B cell (primary cell): ENCODE measurements at regions not wholly inside any gene's neighbourhood (a gene's known extent, or its start where the extent isn't known, plus 50 kb on each side); places are given as distances from the start of the nearest gene placed in this dataset.

Experiments
- ATAC-seq: fragments of 200-7000 bp; cut with Tn5 transposase; one replicate; pipeline ENCODE4 v1.10.0; 2021; ENCODE audit warnings: low read depth, mild to moderate bottlenecking, moderate number of reproducible peaks, moderate library complexity
- CTCF ChIA-PET: fragments of 350-600 bp; sonication (Branson Sonifier 250); formaldehyde crosslinking; loops from one replicate; lab custom pipeline; 2021; ENCODE audit warnings: antibody characterized with exemption, inconsistent platforms; lab: Charles Lee
- POLR2A ChIA-PET: fragments of 350-600 bp; sonication (Branson Sonifier 250); formaldehyde crosslinking; loops from one replicate; lab custom pipeline; 2021; ENCODE audit warnings: antibody characterized with exemption; lab: Charles Lee
- DNase-seq: peaks from one replicate; pipeline ENCODE4 v3.0.0; 2013
- H2AFZ ChIP-seq: 2 replicates; pipeline ENCODE4 v1.6.1; 2012; ENCODE audit warnings: mild to moderate bottlenecking, low read depth, low read length; ENCODE audit not compliant: insufficient read depth, poor library complexity, severe bottlenecking
- H3K27ac ChIP-seq, 2 donors: 1 replicate in 1 of 2; 2 replicates in 1 of 2; pipeline ENCODE4 v1.5.1; 2012 to 2013; ENCODE audit warnings: low read length in 2 of 2, mild to moderate bottlenecking in 2 of 2, moderate library complexity in 1 of 2
- H3K27me3 ChIP-seq, 4 experiments: fragments of 200-600 bp in 1 of 4; sonication (generic) in 1 of 4; replicated peaks in 1 of 4; 1 replicate in 2 of 4; 2 replicates in 2 of 4; pipeline versions ENCODE4 v1.6.1 to v1.7.0; 2013 to 2016; ENCODE audit warnings: low read length in 3 of 4, mild to moderate bottlenecking in 2 of 4, mixed read lengths in 1 of 4, moderate library complexity in 1 of 4; ENCODE audit not compliant: insufficient read depth in 4 of 4, control insufficient read depth in 3 of 4; ENCODE audit errors: control extremely low read depth in 1 of 4
- H3K36me3 ChIP-seq, 2 experiments: replicated peaks in 1 of 2; 1 replicate in 1 of 2; 2 replicates in 1 of 2; pipeline versions ENCODE4 v1.6.1 to v1.7.1; 2013; ENCODE audit warnings: low read length in 1 of 2; ENCODE audit not compliant: insufficient read depth in 2 of 2, control insufficient read depth in 1 of 2; ENCODE audit errors: control extremely low read depth in 1 of 2, extremely low read depth in 1 of 2
- H3K4me1 ChIP-seq, 2 donors: fragments of 200-600 bp in 1 of 2; sonication (generic) in 1 of 2; 1 replicate in 1 of 2; 2 replicates in 1 of 2; pipeline versions ENCODE4 v1.5.1 to v1.6.1; 2013 to 2017; ENCODE audit warnings: low read length in 2 of 2; ENCODE audit not compliant: control insufficient read depth in 2 of 2, insufficient read depth in 2 of 2
- H3K4me2 ChIP-seq: replicated peaks from 2 replicates; pipeline ENCODE3; 2012; ENCODE audit warnings: mild to moderate bottlenecking, low read depth, low read length; ENCODE audit not compliant: poor library complexity, severe bottlenecking
- H3K4me3 ChIP-seq, 5 experiments: fragments of 200-600 bp in 1 of 5; sonication (generic) in 1 of 5; 1 replicate in 3 of 5; 2 replicates in 2 of 5; pipeline versions ENCODE4 v1.5.1 to v1.7.0; 2011 to 2016; ENCODE audit warnings: low read length in 4 of 5, mild to moderate bottlenecking in 4 of 5, low read depth in 2 of 5, control low read depth in 1 of 5, moderate library complexity in 1 of 5; ENCODE audit not compliant: insufficient read depth in 1 of 5; ENCODE audit errors: control extremely low read depth in 1 of 5, extremely low read depth in 1 of 5
- H3K79me2 ChIP-seq: fragments of 200-600 bp; sonication (generic); one replicate; pipeline ENCODE4 v1.6.0; 2016; ENCODE audit warnings: low read length; ENCODE audit not compliant: control insufficient read depth, insufficient read depth
- H3K9ac ChIP-seq: fragments of 200-600 bp; sonication (generic); 2 replicates; pipeline ENCODE4 v1.6.1; 2017; ENCODE audit warnings: mild to moderate bottlenecking, low read length, moderate library complexity
- H3K9me3 ChIP-seq, 3 donors: one replicate each; pipeline versions ENCODE4 v1.6.1 to v1.7.1; 2013; ENCODE audit warnings: low read length in 2 of 3; ENCODE audit not compliant: control insufficient read depth in 2 of 3, insufficient read depth in 1 of 3; ENCODE audit errors: control extremely low read depth in 1 of 3
- H4K20me1 ChIP-seq: 2 replicates; pipeline ENCODE4 v1.6.0; 2012; ENCODE audit warnings: mild to moderate bottlenecking, low read length; ENCODE audit not compliant: insufficient read depth, control insufficient read depth, poor library complexity, severe bottlenecking
- H3K27ac Mint-ChIP-seq: one replicate; pipeline ENCODE4 v1.8.0; 2021; ENCODE audit warnings: mixed read lengths
- H3K27me3 Mint-ChIP-seq: one replicate; pipeline ENCODE4 v1.8.0; 2021; ENCODE audit warnings: mixed read lengths
- H3K4me1 Mint-ChIP-seq: one replicate; pipeline ENCODE4 v1.8.0; 2021; ENCODE audit warnings: mixed read lengths
- H3K4me3 Mint-ChIP-seq: one replicate; pipeline ENCODE4 v1.8.0; 2021; ENCODE audit warnings: mixed read lengths
- H3K9me3 Mint-ChIP-seq: one replicate; pipeline ENCODE4 v1.8.0; 2022; ENCODE audit warnings: mixed read lengths; ENCODE audit not compliant: insufficient read depth
- CTCF ChIP-seq: fragments of 200-600 bp; IDR thresholded peaks from one replicate; pipeline ENCODE4 v1.8.0; 2022; ENCODE audit warnings: antibody characterized with exemption, mild to moderate bottlenecking
- EZH2 ChIP-seq: IDR thresholded peaks from 2 replicates; pipeline ENCODE4 v1.6.1; 2012; ENCODE audit warnings: borderline replicate concordance, low read depth, mild to moderate bottlenecking, moderate library complexity, low read length; ENCODE audit not compliant: insufficient read depth, poor library complexity, severe bottlenecking
- WGBS: methylation state at CpG from one replicate; pipeline ENCODE4 v1.1.5; 2013; ENCODE audit warnings: missing lambda C conversion rate; ENCODE audit not compliant: insufficient coverage; 5-methylcytosine and 5-hydroxymethylcytosine counted together
- intact Hi-C: fragments of 100-400 bp; cut with micrococcal nuclease; formaldehyde crosslinking; loops from one replicate; pipeline ENCODE4 v1.10.0; 2022

- POLR2A ChIA-PET, result no interaction called here
- no peak overlapping the region for H3K27ac Mint-ChIP-seq
Measured at GRCh38 chr4:54165011-54165410, 64.1 kb upstream of the PDGFRA start.

DNA sequence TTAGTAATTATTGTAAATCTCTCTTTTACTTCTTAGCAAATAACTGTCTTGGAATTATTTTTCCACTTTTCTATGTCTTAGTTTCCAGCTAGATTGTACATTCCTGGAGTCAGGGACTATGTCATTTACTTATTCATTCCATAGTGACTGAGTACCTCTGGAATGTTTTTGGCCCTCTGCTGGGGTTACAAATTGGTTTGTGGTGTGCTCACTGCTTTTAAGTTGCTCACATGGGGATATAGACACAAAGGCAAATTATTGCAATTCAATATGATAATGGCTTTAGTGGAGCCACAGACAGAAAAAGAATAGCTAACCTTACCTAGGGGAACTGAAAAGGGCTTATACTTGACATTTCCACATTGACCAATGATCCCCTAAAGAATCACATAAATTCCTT is 63.7 kb upstream of the PDGFRA start:
- no peaks in the 10 kb centered on the region for H3K36me3 ChIP-seq
- no peaks in the 10 kb centered on the region for H3K9me3 ChIP-seq
- no peak overlapping the region for H3K4me3 ChIP-seq
- no peak overlapping the region for H3K27ac Mint-ChIP-seq
- no peaks in the 10 kb centered on the region for H3K9me3 Mint-ChIP-seq
- H3K79me2 ChIP-seq, result no peaks in the 10 kb centered on the region
- CTCF ChIA-PET, result no interaction called here
- H3K27ac ChIP-seq, result no peak overlapping the region
- POLR2A ChIA-PET, result no interaction called here
- H3K9ac ChIP-seq, result no peak overlapping the region
- no peak overlapping the region for H3K4me2 ChIP-seq
- TF ChIP-seq EZH2 (no peak), CTCF (no peak)
- no peak overlapping the region for H3K4me3 Mint-ChIP-seq
- no peaks in the 10 kb centered on the region for H3K4me1 ChIP-seq
- H4K20me1 ChIP-seq, result no peaks in the 10 kb centered on the region
- H3K27me3 ChIP-seq, result no peaks in the 10 kb centered on the region
- H3K27me3 Mint-ChIP-seq, result peaks cover 13% of the 10 kb centered on the region
- H3K4me1 Mint-ChIP-seq, result no peaks in the 10 kb centered on the region
- no peak overlapping the region for H2AFZ ChIP-seq
- no peak for ATAC-seq
- DNase-seq, result no peak
- intact Hi-C loops, result no loop called here

More at GRCh38 chr4:54165011-54165410, 64.1 kb upstream of the PDGFRA start:
- Histone ChIP-seq H3K4me3 (no peak overlapping the region), H4K20me1 (no peaks in the 10 kb centered on the region), H3K4me1 (no peaks in the 10 kb centered on the region), H3K4me2 (no peak overlapping the region), H3K79me2 (no peaks in the 10 kb centered on the region), H3K27ac (no peak overlapping the region), H3K9me3 (no peaks in the 10 kb centered on the region), H3K27me3 (no peaks in the 10 kb centered on the region), H2AFZ (no peak overlapping the region), H3K9ac (no peak overlapping the region), H3K36me3 (no peaks in the 10 kb centered on the region)
- TF ChIP-seq CTCF (no peak), EZH2 (no peak)
- CTCF ChIA-PET, result no interaction called here
- no peaks in the 10 kb centered on the region for H3K4me1 Mint-ChIP-seq
- intact Hi-C loops, result no loop called here
- peaks cover 9% of the 10 kb centered on the region for H3K27me3 Mint-ChIP-seq
- 78% methylated on average over 1 of the region's 4 CpGs for WGBS
- ATAC-seq (no peak), DNase-seq (no peak)
- no peaks in the 10 kb centered on the region for H3K9me3 Mint-ChIP-seq
- H3K4me3 Mint-ChIP-seq, result no peak overlapping the region
